Heart right ventricle (tissue), 16 donors: ENCODE measurements at regions not wholly inside any gene's neighbourhood (a gene's known extent, or its start where the extent isn't known, plus 50 kb on each side); places are given as distances from the start of the nearest gene placed in this dataset.

Source experiments
- ATAC-seq, 8 donors: fragments of 200-7000 bp; cut with Tn5 transposase; one replicate each; pipeline ENCODE4 v1.9.1; 2020; ENCODE audit warnings: mild to moderate bottlenecking in 8 of 8, moderate library complexity in 8 of 8, moderate number of reproducible peaks in 1 of 8
- DNase-seq, 2 donors: peaks; one replicate each; pipeline ENCODE4 v3.0.0-alpha.2; 2020
- H3K27ac ChIP-seq, 10 donors: fragments of 200-600 bp; sonication (generic) in 2 of 10; one replicate each; pipeline versions ENCODE4 v1.5.0 to v1.8.0; 2020 to 2022; ENCODE audit warnings: mild to moderate bottlenecking in 3 of 10
- H3K27me3 ChIP-seq, 7 donors: fragments of 200-600 bp; one replicate each; pipeline ENCODE4 v1.8.0; 2021 to 2022; ENCODE audit warnings: mild to moderate bottlenecking in 2 of 7
- H3K36me3 ChIP-seq, 9 donors: fragments of 200-600 bp; sonication (generic) in 1 of 9; one replicate each; pipeline versions ENCODE4 v1.5.0 to v1.8.0; 2020 to 2022; ENCODE audit warnings: mild to moderate bottlenecking in 2 of 9
- H3K4me1 ChIP-seq, 9 donors: fragments of 200-600 bp; sonication (generic) in 1 of 9; one replicate each; pipeline versions ENCODE4 v1.5.0 to v1.8.0; 2020 to 2022; ENCODE audit warnings: mild to moderate bottlenecking in 4 of 9
- H3K4me3 ChIP-seq, 10 donors: fragments of 200-600 bp; sonication (generic) in 2 of 10; one replicate each; pipeline versions ENCODE4 v1.5.0 to v1.8.0; 2020 to 2022; ENCODE audit warnings: mild to moderate bottlenecking in 7 of 10, moderate library complexity in 2 of 10
- H3K9me3 ChIP-seq, 11 donors: fragments of 200-600 bp in 10 of 11; sonication (generic) in 2 of 11; one replicate each; pipeline versions ENCODE4 v1.5.0 to v1.8.0; 2013 to 2022; ENCODE audit warnings: mild to moderate bottlenecking in 2 of 11, control low read depth in 1 of 11, moderate library complexity in 1 of 11
- CTCF ChIP-seq, 9 donors: fragments of 200-600 bp; sonication (generic) in 2 of 9; IDR thresholded peaks; one replicate each; pipeline versions ENCODE4 v1.5.0 to v1.8.0; 2021 to 2022; ENCODE audit warnings: antibody characterized with exemption in 9 of 9, mild to moderate bottlenecking in 5 of 9, moderate library complexity in 1 of 9
- WGBS, 2 donors: extraction: QIAGEN DNeasy Blood & Tissue Kit; methylation state at CpG; one replicate each; pipeline ENCODE4 v1.1.7; 2013; ENCODE audit warnings: inconsistent platforms in 1 of 2; 5-methylcytosine and 5-hydroxymethylcytosine counted together
- intact Hi-C, 10 donors: fragments of 100-400 bp; cut with DNase I; formaldehyde crosslinking; loops; one replicate each; pipeline versions ENCODE4 v1.11.1 to v1.14.2; 2022
- donor health status: Arrhythmogenic right ventricular cardiomyopathy.
- donor health status: ischemic (EF 13 %, LVEDD 7.1; RV severe dilation, severe dysfunction).
- donor health status: healthy with polysubstance abuse.
- donor health status: DM: no; HTN: yes; CAD: no.
- donor health status: DM: no; HTN: no; CAD: no.
- donor health status: ischemic (EF 25% LVEDD 6.9; RV normal size, moderate dysfunction).
- donor health status: ischemic (EF 25% LVEDD 5.7; RV mildly dilated, moderate dysfunction).
- donor health status: healthy.
- donor health status: DM: yes; HTN: yes; CAD: no.
- donor health status: Ischemic cardiomyopathy.
- donor health status: ischemic (EF 35%, LVEDD 5.7; RV mildly dilated, moderate dysfunction).
- donor health status: nonischemic (EF 11% LVEDD 7.7; RV severe dilation, severe dysfunction).
- donor health status: DM: yes; HTN: yes; CAD: no.
- donor health status: PGD.
- donor health status: ischemic (EF 29% LVEDD 5.4; RV normal size, mild dysfunction).
- donor health status: nonischemic (EF 23%, LVEDD 6.1; RV moderate dilation, normal function).

- H3K27me3 ChIP-seq = no peaks in the 10 kb centered on the region
- WGBS, 2 donors = 48 to 52% methylated on average over 2 of the region's 2 CpGs
- peak overlapping the region in 2 of 10 donors; percentile 13 to 32 for H3K27ac ChIP-seq
- H3K4me1 ChIP-seq = peaks cover 5 to 49% (median 26%) of the 10 kb centered on the region in 9 donors
- no peak for DNase-seq
- TF ChIP-seq CTCF (IDR thresholded peaks at IDR 0.05) = no peak
- H3K36me3 ChIP-seq = no peaks in the 10 kb centered on the region
- H3K9me3 ChIP-seq = no peaks in the 10 kb centered on the region
- H3K4me3 ChIP-seq = no peak overlapping the region
- ATAC-seq = peak in 1 of 8 donors; percentile 13
- intact Hi-C loops = loop anchor here in 5 of 10 donors (5.0 to 10.0 kb wide), 6 partner anchors 47 to 101 kb away; partner anchors contain the start of gene PALMD (in 2 of the 5)
Observed at GRCh38 chr1:99594205-99594604, 51.7 kb upstream of the PALMD start.

- intact Hi-C loops = loop anchor here in 3 of 10 donors (5.0 to 10.0 kb wide), 4 partner anchors 50 to 100 kb away; partner anchors contain the start of gene PALMD (in 1 of the 3)
- H3K36me3 ChIP-seq = no peaks in the 10 kb centered on the region
- no peaks in the 10 kb centered on the region for H3K27me3 ChIP-seq
- peaks cover 6 to 51% (median 22%) of the 10 kb centered on the region in 9 donors for H3K4me1 ChIP-seq
- TF ChIP-seq CTCF (IDR thresholded peaks at IDR 0.05) = no peak
- H3K27ac ChIP-seq = peak overlapping the region in 3 of 10 donors; percentile 8 to 32 (median 15)
- no peak overlapping the region for H3K4me3 ChIP-seq
- DNase-seq (no peak), ATAC-seq (no peak)
- H3K9me3 ChIP-seq = no peaks in the 10 kb centered on the region
Observed at GRCh38 chr1:99595041-99595440, 50.9 kb upstream of the PALMD start.

- Histone ChIP-seq H3K36me3 (no peaks in the 10 kb centered on the region), H3K27me3 (no peaks in the 10 kb centered on the region), H3K9me3 (no peaks in the 10 kb centered on the region), H3K4me3 (no peak overlapping the region), H3K27ac (peak overlapping the region in 1 of 10 donors; percentile 32), H3K4me1 (peaks cover 5 to 51% (median 22%) of the 10 kb centered on the region in 9 donors)
- no peak for TF ChIP-seq CTCF (IDR thresholded peaks at IDR 0.05)
- DNase-seq (no peak), ATAC-seq (no peak)
- WGBS, 2 donors = 37 to 39% methylated on average over 2 of the region's 2 CpGs
- intact Hi-C loops = loop anchor here in 3 of 10 donors (5.0 to 10.0 kb wide), 4 partner anchors 49 to 99 kb away; partner anchors contain the start of gene PALMD (in 1 of the 3)
Observed at GRCh38 chr1:99595441-99595840, 50.5 kb upstream of the PALMD start.
